RWPE1 (cell line): ENCODE measurements at regions not wholly inside any gene's neighbourhood (a gene's known extent, or its start where the extent isn't known, plus 50 kb on each side); places are given as distances from the start of the nearest gene placed in this dataset.

Experiments
- CTCF ChIA-PET: fragments of 350-600 bp; sonication (Branson Sonifier 250); formaldehyde crosslinking; extraction: SDS; loops from one replicate; lab custom pipeline; 2021; lab: Yijun Ruan, JAX
- POLR2A ChIA-PET: fragments of 400-600 bp; formaldehyde crosslinking; extraction: SDS; loops from one replicate; lab custom pipeline; 2020; ENCODE audit warnings: antibody characterized with exemption; ENCODE audit not compliant: low non-redundant PET; lab: Yijun Ruan, JAX
- DNase-seq: peaks from one replicate; pipeline ENCODE4 v3.0.0; 2012; ENCODE audit warnings: low spot score
- H3K27ac ChIP-seq: fragments of 450-650 bp; 2 replicates; pipeline ENCODE4 v1.5.1; 2017
- CTCF ChIP-seq: fragments of 450-650 bp; conservative IDR thresholded peaks from 2 replicates; pipeline ENCODE4 v1.5.1; 2017; ENCODE audit warnings: low read depth, mild to moderate bottlenecking

- H3K27ac ChIP-seq, result no peak overlapping the region
- ChIA-PET POLR2A (no interaction called here), CTCF (no interaction called here)
- no peak for TF ChIP-seq CTCF
- DNase-seq, result no peak
These were observed 649.0 kb downstream of the TMTC2 start for GRCh38 chr12:83335748-83336147.

GRCh38 chr12:83326666-83327065 is 640.0 kb downstream of the TMTC2 start:
- ChIA-PET POLR2A (no interaction called here), CTCF (interaction anchor here (0.7 to 1.1 kb wide), 2 partner anchors 25 to 444 kb away, joined by 3 read pairs; no protein-coding TSS in a partner anchor)
- no peak overlapping the region for H3K27ac ChIP-seq
- no peak for DNase-seq
- TF ChIP-seq CTCF, result no peak

- POLR2A ChIA-PET, result no interaction called here
- DNase-seq, result no peak
- no peak overlapping the region for H3K27ac ChIP-seq
- CTCF ChIA-PET, result no interaction called here
- TF ChIP-seq CTCF, result no peak
These were observed 637.2 kb downstream of the TMTC2 start for GRCh38 chr12:83323866-83324265.

DNA sequence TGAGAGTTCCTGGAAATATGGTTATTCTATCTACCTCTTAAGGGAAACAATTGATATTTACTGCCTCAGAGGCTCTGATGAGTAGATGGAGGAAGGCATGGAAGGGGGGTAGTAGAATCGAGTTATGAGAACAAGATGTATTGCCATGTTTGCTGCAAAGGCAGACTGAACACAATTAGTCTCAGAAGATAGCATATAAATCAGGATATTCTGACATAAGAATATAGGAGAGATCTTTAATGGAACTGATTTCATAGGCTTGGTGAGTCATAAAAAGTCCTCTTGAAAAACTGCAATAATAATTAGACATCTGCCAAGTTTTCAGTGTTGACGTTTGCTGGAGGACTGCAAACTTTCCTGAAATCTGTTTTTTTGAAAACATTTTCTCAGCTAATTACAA is 636.1 kb downstream of the TMTC2 start:
- DNase-seq, result no peak
- no peak for TF ChIP-seq CTCF
- POLR2A ChIA-PET, result no interaction called here
- CTCF ChIA-PET, result no interaction called here
- H3K27ac ChIP-seq, result no peak overlapping the region

DNA sequence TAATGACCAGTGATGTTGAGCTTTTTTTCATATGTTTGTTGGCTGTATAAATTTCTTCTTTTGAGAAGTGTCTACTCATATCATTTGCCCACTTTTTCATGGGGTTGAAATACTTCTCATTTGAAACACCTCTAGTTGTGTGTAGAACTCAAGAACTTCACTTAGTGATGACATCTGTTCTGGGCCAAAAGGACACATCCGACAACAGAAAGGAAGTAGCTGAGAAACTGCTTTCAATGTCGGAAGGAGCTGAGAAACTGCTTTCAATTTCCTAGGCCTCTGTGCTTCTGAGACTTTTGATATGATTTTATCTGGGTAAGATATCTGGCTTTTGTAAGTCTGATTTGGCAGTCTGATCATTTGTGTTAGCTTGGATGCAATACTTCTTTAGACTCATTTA is 635.3 kb downstream of the TMTC2 start:
- POLR2A ChIA-PET, result no interaction called here
- DNase-seq, result no peak
- CTCF ChIA-PET, result no interaction called here
- no peak overlapping the region for H3K27ac ChIP-seq
- no peak for TF ChIP-seq CTCF

- no peak for TF ChIP-seq CTCF
- DNase-seq, result no peak
- ChIA-PET CTCF (no interaction called here), POLR2A (no interaction called here)
- H3K27ac ChIP-seq, result no peak overlapping the region
These were observed 633.6 kb downstream of the TMTC2 start for GRCh38 chr12:83320350-83320749.
